ENCODE measurements at regions not wholly inside any gene's neighbourhood (a gene's known extent, or its start where the extent isn't known, plus 50 kb on each side); places are given as distances from the start of the nearest gene placed in this dataset.

GRCh38 chr20:51142448-51142847 is 119.5 kb upstream of the KCNG1 start:
- H3K4me3 Mint-ChIP-seq (ENCODE audit: unreplicated experiment) = no peak overlapping the region
- no peak for DNase-seq (ENCODE audit: low spot score)
- H3K4me1 Mint-ChIP-seq (ENCODE audit: low read depth) = peaks cover 3% of the 10 kb centered on the region
- no peak overlapping the region for H3K27ac Mint-ChIP-seq (ENCODE audit: unreplicated experiment)
- H3K9me3 Mint-ChIP-seq (ENCODE audit: low read depth) = peaks cover 15% of the 10 kb centered on the region
- H3K36me3 Mint-ChIP-seq (ENCODE audit: low read depth) = peaks cover 5% of the 10 kb centered on the region
- TF ChIP-seq CTCF (IDR thresholded peaks at IDR 0.05) = no peak
- peaks cover 1% of the 10 kb centered on the region for H3K27me3 Mint-ChIP-seq (ENCODE audit: low read depth)

GRCh38 chr20:51140671-51141070 is 117.8 kb upstream of the KCNG1 start:
- DNase-seq (ENCODE audit: low spot score) = no peak
- Mint-ChIP-seq H3K4me3 (ENCODE audit: unreplicated experiment) (no peak overlapping the region), H3K9me3 (ENCODE audit: low read depth) (peaks cover 3% of the 10 kb centered on the region), H3K36me3 (ENCODE audit: low read depth) (no peaks in the 10 kb centered on the region), H3K27me3 (ENCODE audit: low read depth) (peaks cover 1% of the 10 kb centered on the region), H3K27ac (ENCODE audit: unreplicated experiment) (no peak overlapping the region), H3K4me1 (ENCODE audit: low read depth) (peaks cover 3% of the 10 kb centered on the region)
- TF ChIP-seq CTCF (IDR thresholded peaks at IDR 0.05) = no peak

GRCh38 chr20:51139891-51140290 is 117.0 kb upstream of the KCNG1 start:
- Mint-ChIP-seq H3K27ac (ENCODE audit: unreplicated experiment) (no peak overlapping the region), H3K27me3 (ENCODE audit: low read depth) (peaks cover 1% of the 10 kb centered on the region), H3K36me3 (ENCODE audit: low read depth) (no peaks in the 10 kb centered on the region), H3K4me1 (ENCODE audit: low read depth) (peaks cover 3% of the 10 kb centered on the region), H3K4me3 (ENCODE audit: unreplicated experiment) (no peak overlapping the region), H3K9me3 (ENCODE audit: low read depth) (no peaks in the 10 kb centered on the region)
- DNase-seq (ENCODE audit: low spot score) = no peak
- no peak for TF ChIP-seq CTCF (IDR thresholded peaks at IDR 0.05)

- peaks cover 2% of the 10 kb centered on the region for H3K4me1 Mint-ChIP-seq (ENCODE audit: low read depth)
- H3K27me3 Mint-ChIP-seq (ENCODE audit: low read depth) = no peaks in the 10 kb centered on the region
- no peak for TF ChIP-seq CTCF (IDR thresholded peaks at IDR 0.05)
- no peaks in the 10 kb centered on the region for H3K36me3 Mint-ChIP-seq (ENCODE audit: low read depth)
- DNase-seq (ENCODE audit: low spot score) = no peak
- no peak overlapping the region for H3K27ac Mint-ChIP-seq (ENCODE audit: unreplicated experiment)
- no peak overlapping the region for H3K4me3 Mint-ChIP-seq (ENCODE audit: unreplicated experiment)
- no peaks in the 10 kb centered on the region for H3K9me3 Mint-ChIP-seq (ENCODE audit: low read depth)
Measured at GRCh38 chr20:51138576-51138975, 115.7 kb upstream of the KCNG1 start.

- H3K9me3 Mint-ChIP-seq (ENCODE audit: low read depth) = no peaks in the 10 kb centered on the region
- no peak for TF ChIP-seq CTCF (IDR thresholded peaks at IDR 0.05)
- no peak for DNase-seq (ENCODE audit: low spot score)
- no peaks in the 10 kb centered on the region for H3K36me3 Mint-ChIP-seq (ENCODE audit: low read depth)
- H3K4me3 Mint-ChIP-seq (ENCODE audit: unreplicated experiment) = no peak overlapping the region
- no peak overlapping the region for H3K27ac Mint-ChIP-seq (ENCODE audit: unreplicated experiment)
- H3K4me1 Mint-ChIP-seq (ENCODE audit: low read depth) = no peaks in the 10 kb centered on the region
- H3K27me3 Mint-ChIP-seq (ENCODE audit: low read depth) = no peaks in the 10 kb centered on the region
Measured at GRCh38 chr20:51137461-51137860, 114.6 kb upstream of the KCNG1 start.

Data from chondrocyte (in vitro differentiated cells).